Motor neuron (in vitro differentiated cells): ENCODE measurements at regions not wholly inside any gene's neighbourhood (a gene's known extent, or its start where the extent isn't known, plus 50 kb on each side); places are given as distances from the start of the nearest gene placed in this dataset.

ENCODE experiments used
- ATAC-seq, 8 experiments: fragments of 200-7000 bp; cut with Tn5 transposase; replicated peaks in 6 of 8; 2 replicates each; pipeline ENCODE4 v1.8.0; 2021; ENCODE audit warnings: mild to moderate bottlenecking in 8 of 8, moderate library complexity in 8 of 8
- H3K27ac ChIP-seq, 2 donors: fragments of 250-450 bp; sonication (Bioruptor Pico); 2 replicates each; pipeline ENCODE4 v1.9.0; 2021; ENCODE audit warnings: antibody characterized with exemption in 2 of 2, mild to moderate bottlenecking in 2 of 2, moderate library complexity in 1 of 2
- H3K4me1 ChIP-seq, 2 donors: fragments of 250-450 bp; sonication (Bioruptor Pico); replicated peaks in 1 of 2; 2 replicates each; pipeline ENCODE4 v1.6.1; 2021; ENCODE audit warnings: antibody characterized with exemption in 2 of 2, mild to moderate bottlenecking in 2 of 2, moderate library complexity in 1 of 2
- H3K4me3 ChIP-seq, 5 donors: fragments of 250-450 bp; sonication (Bioruptor Pico); 2 replicates each; pipeline ENCODE4 v1.9.0; 2021; ENCODE audit warnings: antibody characterized with exemption in 5 of 5, mild to moderate bottlenecking in 5 of 5, moderate library complexity in 4 of 5
- WGBS, 10 experiments: fragments of 450-650 bp; shearing (Covaris generic); methylation state at CpG; one replicate each; pipeline ENCODE4 v1.0.0; 2022; 5-methylcytosine and 5-hydroxymethylcytosine counted together
- in situ Hi-C, 9 experiments: fragments of 400-800 bp; cut with MboI; loops; one replicate each; pipeline ENCODE4 v1.15.0; 2021; ENCODE audit warnings: low sequenced_read_pairs in 9 of 9, low pct_unique_long_range_greater_than_20kb in 2 of 9; ENCODE audit not compliant: unreplicated experiment in 9 of 9

- ATAC-seq: no peak
- WGBS, 10 experiments: 0 to 100% (median 60%) methylated on average over 1 to 3 of the region's 3 CpGs; no CpG with 5 or more reads in 1 of the 10 experiments
Measured at GRCh38 chr5:110077147-110077546, 387.4 kb downstream of the MAN2A1 start.

GRCh38 chr5:110082194-110082593, 392.5 kb downstream of the MAN2A1 start:
- Histone ChIP-seq H3K4me1 (peaks cover 0 to 5% of the 10 kb centered on the region in 2 donors), H3K4me3 (no peak overlapping the region), H3K27ac (no peak overlapping the region)
- no peak for ATAC-seq
- WGBS, 10 experiments: 48 to 100% (median 74%) methylated on average over 1 to 2 of the region's 3 CpGs; no CpG with 5 or more reads in 2 of the 10 experiments
- in situ Hi-C loops: no loop called here

More at GRCh38 chr5:110077147-110077546, 387.4 kb downstream of the MAN2A1 start:
- H3K27ac ChIP-seq: no peak overlapping the region
- H3K4me3 ChIP-seq: no peak overlapping the region
- in situ Hi-C loops: no loop called here
- H3K4me1 ChIP-seq: no peaks in the 10 kb centered on the region

GRCh38 chr5:110082863-110083262, 393.1 kb downstream of the MAN2A1 start:
- Histone ChIP-seq H3K4me3 (no peak overlapping the region), H3K4me1 (peaks cover 0 to 5% of the 10 kb centered on the region in 2 donors), H3K27ac (no peak overlapping the region)
- WGBS, 10 experiments: 92 to 100% (median 100%) methylated on average over 2 of the region's 2 CpGs; no CpG with 5 or more reads in 5 of the 10 experiments
- no peak for ATAC-seq
- in situ Hi-C loops: no loop called here

GRCh38 chr5:110085826-110086225, 396.1 kb downstream of the MAN2A1 start:
- in situ Hi-C loops: no loop called here
- no peak overlapping the region for H3K27ac ChIP-seq
- H3K4me3 ChIP-seq: no peak overlapping the region
- H3K4me1 ChIP-seq: peaks cover 0 to 5% of the 10 kb centered on the region in 2 donors
- WGBS, 10 experiments: 80 to 100% (median 86%) methylated on average over 1 of the region's 1 CpG; no CpG with 5 or more reads in 3 of the 10 experiments
- ATAC-seq: no peak

GRCh38 chr5:110086658-110087388, 397.1 kb downstream of the MAN2A1 start:
- Histone ChIP-seq H3K4me1 (peaks cover 0 to 5% of the 10 kb centered on the region in 2 donors), H3K4me3 (no peak overlapping the region), H3K27ac (no peak overlapping the region)
- 0 to 89% (median 38%) methylated on average over 1 to 6 of the region's 6 CpGs for WGBS, 10 experiments
- peak in 7 of 8 experiments; percentile 97 to 100 (median 99) for ATAC-seq
- in situ Hi-C loops: no loop called here

GRCh38 chr5:110087829-110088228, 398.1 kb downstream of the MAN2A1 start:
- Histone ChIP-seq H3K4me1 (peaks cover 0 to 5% of the 10 kb centered on the region in 2 donors), H3K27ac (no peak overlapping the region), H3K4me3 (no peak overlapping the region)
- no peak for ATAC-seq
- in situ Hi-C loops: no loop called here
- WGBS, 10 experiments: 21 to 92% (median 71%) methylated on average over 2 to 7 of the region's 7 CpGs

GRCh38 chr5:110088676-110089436, 399.1 kb downstream of the MAN2A1 start:
- Histone ChIP-seq H3K4me3 (no peak overlapping the region), H3K4me1 (peaks cover 0 to 5% of the 10 kb centered on the region in 2 donors), H3K27ac (no peak overlapping the region)
- 29 to 100% (median 80%) methylated on average over 1 of the region's 1 CpG; no CpG with 5 or more reads in 2 of the 10 experiments for WGBS, 10 experiments
- in situ Hi-C loops: no loop called here
- ATAC-seq: no peak

GRCh38 chr5:110092955-110093785, 403.4 kb downstream of the MAN2A1 start:
- no peak for ATAC-seq
- WGBS, 10 experiments: 54 to 100% (median 91%) methylated on average over 1 to 4 of the region's 4 CpGs; no CpG with 5 or more reads in 1 of the 10 experiments
- H3K27ac ChIP-seq: no peak overlapping the region
- in situ Hi-C loops: no loop called here
- no peak overlapping the region for H3K4me3 ChIP-seq
- no peaks in the 10 kb centered on the region for H3K4me1 ChIP-seq

- Histone ChIP-seq H3K27ac (no peak overlapping the region), H3K4me3 (no peak overlapping the region), H3K4me1 (no peaks in the 10 kb centered on the region)
- in situ Hi-C loops: no loop called here
- whole genome bisulfite sequencing, 10 experiments: 61 to 100% (median 87%) methylated on average over 1 to 2 of the region's 2 CpGs; no CpG with 5 or more reads in 2 of the 10 experiments
- ATAC-seq: no peak
Measured at GRCh38 chr5:110094109-110094508, 404.4 kb downstream of the MAN2A1 start.

GRCh38 chr5:110094548-110094947, 404.8 kb downstream of the MAN2A1 start:
- no peak for ATAC-seq
- in situ Hi-C loops: no loop called here

GRCh38 chr5:110096419-110096818, 406.7 kb downstream of the MAN2A1 start:
- in situ Hi-C loops: no loop called here
- ATAC-seq: no peak
- Histone ChIP-seq H3K4me1 (no peaks in the 10 kb centered on the region), H3K4me3 (no peak overlapping the region), H3K27ac (no peak overlapping the region)
- WGBS, 10 experiments: 11 to 88% (median 83%) methylated on average over 1 of the region's 1 CpG; no CpG with 5 or more reads in 3 of the 10 experiments

More at GRCh38 chr5:110094548-110094947, 404.8 kb downstream of the MAN2A1 start:
- Histone ChIP-seq H3K4me3 (no peak overlapping the region), H3K4me1 (no peaks in the 10 kb centered on the region), H3K27ac (no peak overlapping the region)

GRCh38 chr5:110099572-110099971, 409.8 kb downstream of the MAN2A1 start:
- ATAC-seq: no peak
- H3K27ac ChIP-seq: no peak overlapping the region
- no peaks in the 10 kb centered on the region for H3K4me1 ChIP-seq
- in situ Hi-C loops: no loop called here
- H3K4me3 ChIP-seq: no peak overlapping the region

GRCh38 chr5:110103081-110103480, 413.4 kb downstream of the MAN2A1 start:
- H3K4me3 ChIP-seq: no peak overlapping the region
- H3K4me1 ChIP-seq: peaks cover 4 to 5% of the 10 kb centered on the region in 2 donors
- no peak for ATAC-seq
- in situ Hi-C loops: no loop called here
- H3K27ac ChIP-seq: no peak overlapping the region
- WGBS, 10 experiments: 33 to 100% (median 67%) methylated on average over 1 of the region's 1 CpG; no CpG with 5 or more reads in 6 of the 10 experiments
